EL (cell line): ENCODE measurements at regions not wholly inside any gene's neighbourhood (a gene's known extent, or its start where the extent isn't known, plus 50 kb on each side); places are given as distances from the start of the nearest gene placed in this dataset.

Experiments used
- DNase-seq: peaks from one replicate; pipeline ENCODE4 v3.0.0-alpha.2; 2016

DNA sequence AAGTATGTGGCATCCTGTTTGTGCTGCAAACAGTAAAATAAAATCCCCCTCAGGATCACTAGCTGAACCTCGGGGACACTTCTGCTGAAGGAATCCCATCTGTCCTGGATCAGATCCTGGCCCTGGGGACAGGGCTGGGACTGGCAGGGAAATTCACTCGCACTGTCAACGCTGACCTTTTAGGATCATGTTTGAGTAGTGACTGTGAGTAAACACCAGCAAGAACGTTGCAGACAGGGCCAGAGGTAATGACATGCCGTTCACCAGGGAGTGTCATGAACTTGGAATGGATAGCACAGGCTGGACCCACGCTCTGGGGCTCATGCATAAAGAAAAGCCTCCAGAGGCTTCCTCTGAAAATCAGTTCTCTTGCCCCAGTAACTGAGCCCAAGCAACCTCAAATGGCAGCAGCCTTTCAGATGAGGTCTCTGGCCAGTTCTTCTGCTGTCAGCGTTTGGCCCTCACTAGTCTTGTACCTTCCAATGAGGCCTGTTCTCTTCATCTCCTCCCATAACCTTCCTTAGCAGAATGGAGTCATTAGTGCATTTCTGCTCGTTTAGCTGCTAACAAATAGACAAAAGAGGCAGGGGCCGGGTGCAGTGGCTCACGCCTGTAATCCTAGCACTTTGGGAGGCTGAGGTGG, 51.0 kb upstream of the BARX2 start:
- DNase-seq: no peak

GRCh38 chr11:129323896-129324502, 51.6 kb upstream of the BARX2 start:
- DNase-seq: no peak

DNA sequence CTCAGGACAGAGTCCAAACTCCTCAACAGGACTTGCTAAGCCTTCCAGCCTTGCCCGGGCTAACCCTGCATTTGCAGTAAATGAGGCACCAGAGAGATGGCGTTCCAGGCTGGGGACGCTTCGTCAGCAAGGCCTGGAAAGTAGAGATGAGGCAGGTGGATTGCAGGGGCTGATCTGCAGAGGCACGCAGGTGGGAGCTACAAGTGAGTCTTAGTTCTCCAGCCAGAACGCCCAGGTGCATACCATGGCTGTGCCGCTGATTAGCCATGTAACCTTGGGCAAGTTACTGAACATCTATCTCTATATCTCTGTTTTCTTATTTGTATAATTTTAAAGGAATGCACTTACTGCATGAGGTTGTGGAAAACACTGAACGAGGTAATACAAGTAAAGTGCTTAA, 52.7 kb upstream of the BARX2 start:
- no peak for DNase-seq

- DNase-seq: no peak
These were observed 54.6 kb upstream of the BARX2 start for GRCh38 chr11:129321076-129321475.

DNA sequence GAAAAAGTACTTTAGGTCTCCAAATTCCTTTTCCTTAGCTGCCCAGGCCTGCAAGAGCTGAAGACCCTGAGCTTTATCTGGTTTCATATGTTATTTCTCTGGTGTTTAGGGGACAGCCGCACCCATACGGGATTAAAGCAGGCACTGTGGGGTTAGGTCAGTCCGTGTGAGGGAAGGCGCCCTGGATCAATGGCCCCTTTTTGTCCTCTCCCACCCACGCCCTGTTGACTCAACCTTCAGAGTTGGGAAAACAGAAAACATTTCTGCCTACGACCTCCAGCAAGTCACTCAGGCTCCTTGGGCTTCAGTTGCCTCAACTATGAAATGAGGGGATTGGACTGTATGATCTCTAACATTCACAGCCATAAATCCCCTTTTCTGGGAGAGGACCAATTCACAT, 55.2 kb upstream of the BARX2 start:
- DNase-seq: no peak

- no peak for DNase-seq
These were observed 55.9 kb upstream of the BARX2 start for GRCh38 chr11:129319751-129320150.

GRCh38 chr11:129319201-129319600, 56.4 kb upstream of the BARX2 start:
- DNase-seq: no peak

- no peak for DNase-seq
These were observed 58.1 kb upstream of the BARX2 start for GRCh38 chr11:129317571-129317970.

DNA sequence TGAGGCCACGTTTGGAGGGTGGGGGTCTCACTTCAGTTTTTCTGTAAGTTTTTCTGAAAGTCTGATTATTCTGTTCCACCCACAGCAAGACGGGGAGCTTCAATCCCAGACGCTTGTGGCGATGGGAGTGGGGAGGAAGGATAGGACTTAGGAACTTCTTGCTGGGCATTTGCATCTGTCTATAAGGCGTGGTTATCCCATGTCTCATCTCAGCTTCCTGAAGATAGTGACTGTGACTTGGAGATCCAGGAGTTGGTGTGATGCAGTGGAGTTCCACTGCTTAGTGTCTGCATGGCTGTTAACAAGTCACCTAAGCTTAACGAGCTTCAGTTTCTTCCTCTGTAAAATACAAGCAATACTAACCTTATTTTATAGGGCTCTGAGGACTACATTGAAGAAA, 58.9 kb upstream of the BARX2 start:
- no peak for DNase-seq

DNA sequence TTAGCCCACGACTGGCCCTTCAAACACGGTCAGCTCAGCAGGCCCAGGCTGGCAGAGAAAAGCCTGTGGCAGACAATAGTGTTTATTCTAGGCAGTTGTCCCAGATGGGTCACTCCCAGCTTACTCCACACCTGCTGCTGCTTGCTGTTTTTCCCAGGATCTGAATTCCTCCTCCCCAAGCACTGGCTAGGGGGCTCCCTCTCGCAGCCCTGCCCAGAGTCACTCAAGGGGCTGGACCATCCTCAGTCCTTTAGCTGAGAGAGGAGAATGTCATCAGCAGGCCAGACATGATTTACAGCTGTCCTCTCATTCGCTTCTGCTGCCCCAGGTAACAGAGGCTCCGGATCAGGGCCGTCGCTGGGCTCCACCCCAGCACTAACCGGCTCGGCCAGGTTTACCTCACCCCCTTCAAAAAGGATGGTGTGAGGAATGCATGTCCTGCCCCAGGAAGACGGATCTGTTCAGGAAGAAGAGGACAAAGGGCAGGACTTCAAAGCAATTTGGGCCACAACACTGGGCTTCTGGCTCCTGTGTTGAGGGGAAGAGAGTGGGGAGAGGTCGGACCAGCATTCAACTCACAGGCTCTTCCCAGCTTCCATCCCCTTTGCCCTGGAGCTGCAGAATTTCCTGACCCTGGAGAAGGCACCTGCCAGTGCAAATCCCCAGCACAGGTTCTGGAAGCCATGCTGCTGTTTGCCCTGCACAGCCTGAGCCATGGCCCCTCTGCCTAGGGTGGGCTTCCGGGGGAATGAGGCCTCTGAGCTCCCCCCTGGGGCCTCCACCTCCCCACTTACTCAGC, 59.7 kb upstream of the BARX2 start:
- DNase-seq: no peak

DNA sequence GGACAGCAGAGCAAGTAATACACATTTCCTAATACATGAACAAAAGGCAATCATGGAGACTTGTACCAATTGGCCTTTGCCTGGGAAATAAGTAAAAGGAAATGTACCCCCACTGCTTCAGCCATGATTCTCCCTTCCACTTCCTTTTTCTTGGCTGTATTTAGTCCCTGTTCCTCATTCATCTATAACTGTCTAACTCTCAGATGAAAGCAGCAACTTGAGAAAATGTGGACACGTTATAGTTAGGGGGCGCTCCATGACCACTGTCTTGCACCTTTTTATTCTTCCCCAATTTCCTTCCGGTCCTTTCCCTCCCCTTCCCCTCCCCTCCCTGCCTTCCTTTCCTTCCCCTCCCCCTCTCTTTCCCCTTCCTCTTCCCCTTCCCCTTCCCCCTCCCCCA, 61.3 kb upstream of the BARX2 start:
- no peak for DNase-seq

DNA sequence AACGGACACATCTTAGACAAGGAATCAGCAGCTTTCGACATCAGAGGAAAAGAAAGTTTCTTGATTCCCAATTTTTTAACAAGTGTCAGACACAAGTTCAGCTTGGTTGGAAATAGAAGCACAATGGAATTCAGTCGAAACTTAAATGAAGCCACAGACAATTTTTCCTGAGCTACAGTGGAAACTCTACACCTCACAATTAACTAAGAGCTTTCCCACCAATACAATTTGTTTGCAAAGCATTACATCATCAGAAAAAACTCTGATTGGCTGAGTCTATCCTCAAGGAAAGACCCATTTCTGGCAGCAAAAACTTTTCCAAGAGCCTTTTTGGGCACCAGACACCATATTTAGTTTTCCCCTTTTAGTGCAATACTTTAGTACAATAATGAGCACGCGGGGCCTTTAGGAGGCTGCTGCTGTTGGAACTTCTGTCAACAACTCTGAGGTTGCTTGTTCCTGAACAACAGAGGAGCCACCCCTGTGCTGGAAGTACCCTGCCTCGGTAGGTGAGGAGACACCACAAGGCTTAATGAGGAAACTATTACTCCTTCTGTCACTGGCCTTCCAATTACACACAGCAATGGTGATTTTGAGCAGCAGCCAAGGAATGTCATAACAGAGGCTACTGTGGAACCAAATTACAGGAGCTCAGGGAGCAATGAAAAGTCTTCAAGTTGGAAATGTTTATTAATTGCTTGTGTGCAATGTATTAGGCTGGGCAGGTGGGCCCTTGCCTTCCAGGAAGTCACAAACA, 61.9 kb upstream of the BARX2 start:
- no peak for DNase-seq

- no peak for DNase-seq
These were observed 62.7 kb upstream of the BARX2 start for GRCh38 chr11:129312730-129313503.

DNA sequence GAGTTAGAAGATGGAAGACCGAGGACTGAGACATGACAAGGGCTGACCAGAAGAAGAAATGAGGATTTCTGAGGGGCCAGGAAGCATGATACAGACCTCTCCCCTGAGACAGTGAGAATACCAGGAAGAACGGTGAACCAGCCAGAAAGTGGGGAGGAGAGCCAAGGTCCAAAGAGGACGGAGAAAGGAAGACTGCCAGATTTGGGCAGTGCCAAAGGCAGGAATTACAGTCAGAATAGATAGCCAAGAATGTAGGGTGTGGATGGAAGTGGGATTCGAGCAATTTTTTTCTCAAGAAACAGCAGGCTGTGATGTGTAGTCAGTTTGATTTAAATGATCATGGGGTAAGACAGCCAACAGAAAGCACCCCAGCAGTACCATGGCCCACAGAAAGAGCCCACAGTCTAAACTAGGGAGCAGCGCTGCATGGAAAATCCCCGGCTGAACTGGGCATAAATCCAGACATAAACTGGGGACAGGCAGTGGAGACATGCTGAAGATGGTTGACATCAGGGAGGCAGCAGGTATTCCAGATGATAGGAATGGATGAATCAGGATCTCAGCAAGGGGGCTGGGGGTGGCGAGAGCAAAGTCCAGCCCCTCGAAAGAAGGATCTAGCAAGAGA, 67.3 kb upstream of the BARX2 start:
- DNase-seq: no peak

DNA sequence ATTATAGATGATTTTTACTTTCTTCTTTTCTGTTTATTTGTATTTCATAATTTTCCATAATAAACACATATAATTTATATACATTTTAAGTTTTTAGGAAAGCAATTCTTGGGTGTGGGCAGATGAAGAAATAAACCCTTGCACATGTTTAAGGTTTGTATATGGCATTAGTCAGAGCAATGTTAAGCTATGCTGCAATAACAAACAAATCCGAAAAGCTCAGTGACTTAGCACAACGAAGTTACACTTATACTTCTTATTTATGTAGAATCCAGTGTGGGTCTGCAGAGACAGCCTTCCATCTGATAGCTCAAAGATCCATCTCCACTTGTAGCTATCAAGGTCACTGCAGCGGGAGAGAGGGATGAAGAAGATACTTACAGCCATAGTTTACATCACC, 68.5 kb upstream of the BARX2 start:
- no peak for DNase-seq

GRCh38 chr11:129302386-129303101, 73.1 kb upstream of the BARX2 start:
- no peak for DNase-seq

- DNase-seq: no peak
These were observed 75.5 kb upstream of the BARX2 start for GRCh38 chr11:129300099-129300498.

DNA sequence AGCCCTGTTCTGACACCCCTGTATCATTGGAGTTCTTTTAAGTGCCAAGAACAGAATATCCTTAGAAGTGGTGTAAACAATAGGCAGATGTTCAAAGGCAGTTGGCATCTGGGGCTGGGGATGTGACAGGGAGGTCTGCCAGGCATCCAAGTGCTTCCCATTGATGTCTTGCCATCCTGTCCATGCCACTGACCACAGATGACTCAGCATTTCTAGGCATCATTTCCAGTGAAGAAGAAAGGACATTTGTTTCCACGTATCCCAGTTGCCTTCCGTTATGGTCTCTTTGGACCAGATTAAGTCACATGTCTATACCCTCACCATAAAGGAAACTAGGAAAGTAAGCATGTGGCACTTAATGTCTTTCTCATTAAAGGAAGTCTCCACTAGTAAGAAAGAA, 76.7 kb upstream of the BARX2 start:
- no peak for DNase-seq

GRCh38 chr11:129295746-129296145, 79.9 kb upstream of the BARX2 start:
- peak; percentile 26 for DNase-seq

DNA sequence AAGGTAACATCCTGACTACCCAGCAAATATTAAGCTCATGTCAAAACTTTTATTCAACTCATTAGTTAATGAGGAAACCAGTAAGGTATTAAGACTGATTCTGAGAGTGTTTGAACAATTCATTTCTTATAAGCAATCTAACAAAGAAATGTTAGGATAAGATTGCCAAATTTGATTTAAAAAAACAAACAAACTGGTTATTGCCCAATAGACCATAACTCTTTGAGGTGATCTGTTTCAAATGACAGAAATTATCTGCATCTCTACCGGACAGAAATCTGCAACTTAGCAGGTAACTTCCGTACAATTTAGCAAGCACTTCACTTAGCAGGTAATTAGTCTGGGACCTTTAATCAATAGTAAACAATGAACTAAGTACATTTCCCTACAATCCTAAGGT, 82.9 kb upstream of the BARX2 start:
- no peak for DNase-seq

DNA sequence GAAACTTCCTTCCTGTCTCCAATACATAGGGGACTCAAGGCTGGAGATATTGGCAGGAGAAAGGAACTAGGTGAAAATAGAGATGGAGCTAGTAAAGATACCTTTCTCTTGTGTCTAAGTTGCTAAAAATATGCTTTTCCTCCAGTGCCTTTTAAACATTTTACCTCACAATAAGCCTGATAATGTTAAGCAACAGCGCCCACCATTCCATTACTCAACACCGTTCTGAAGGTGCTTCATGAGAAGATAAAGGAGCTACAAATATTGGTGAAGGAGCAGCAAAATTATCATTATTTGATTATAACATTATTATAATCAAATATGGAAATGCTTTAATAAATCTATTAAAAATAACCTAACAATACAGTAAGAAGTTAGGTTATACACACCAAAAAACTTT, 83.6 kb upstream of the BARX2 start:
- DNase-seq: no peak

- DNase-seq: no peak
These were observed 84.1 kb upstream of the BARX2 start for GRCh38 chr11:129291546-129291945.
